ENCODE measurements at regions not wholly inside any gene's neighbourhood (a gene's known extent, or its start where the extent isn't known, plus 50 kb on each side); places are given as distances from the start of the nearest gene placed in this dataset.

DNA sequence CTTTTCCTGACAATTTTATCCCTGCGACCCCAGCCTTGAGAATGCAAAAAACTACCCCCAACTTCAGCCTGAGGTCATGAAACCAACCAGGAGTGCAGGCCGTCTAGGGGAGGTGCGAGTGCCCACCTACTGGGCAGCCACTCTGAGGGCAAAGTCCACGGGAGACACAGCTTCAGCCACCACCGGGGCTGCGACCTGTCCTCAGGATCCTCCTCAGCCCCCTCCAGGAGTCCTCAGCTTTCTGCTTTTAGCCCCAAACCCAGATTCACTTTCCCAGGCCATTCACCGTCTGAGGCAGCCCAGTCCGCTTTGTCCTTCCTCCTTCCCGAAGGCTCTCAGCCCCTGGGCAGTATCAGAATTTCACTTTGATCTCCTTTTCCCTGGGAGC lies 210.2 kb upstream of the TNP1 start:
- DNase-seq: no peak

GRCh38 chr2:217069263-217070042 lies 209.6 kb upstream of the TNP1 start:
- no peak for DNase-seq

- no peak for DNase-seq
Measured at GRCh38 chr2:217068677-217069250, 208.9 kb upstream of the TNP1 start.

DNA sequence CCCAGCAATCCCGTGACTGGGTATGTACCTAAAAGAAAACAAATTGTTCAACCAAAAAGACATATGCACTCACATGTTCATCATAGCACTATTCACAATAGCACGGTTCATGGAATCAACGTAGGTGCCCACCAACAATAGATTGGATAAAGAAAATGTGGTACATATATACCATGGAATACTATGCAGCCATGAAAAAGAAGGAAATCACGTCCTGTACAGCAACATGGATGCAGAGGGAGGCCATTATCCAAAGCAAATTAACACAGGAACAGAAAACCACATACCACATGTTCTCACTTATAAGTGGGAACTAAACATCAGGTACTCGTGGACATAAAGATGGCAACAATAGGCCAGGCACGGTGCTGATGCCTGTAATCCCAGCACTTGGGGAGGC lies 207.9 kb upstream of the TNP1 start:
- no peak for DNase-seq

- DNase-seq: no peak
Measured at GRCh38 chr2:217066510-217067270, 206.8 kb upstream of the TNP1 start.

GRCh38 chr2:217065695-217066405 lies 206.0 kb upstream of the TNP1 start:
- DNase-seq: no peak

DNA sequence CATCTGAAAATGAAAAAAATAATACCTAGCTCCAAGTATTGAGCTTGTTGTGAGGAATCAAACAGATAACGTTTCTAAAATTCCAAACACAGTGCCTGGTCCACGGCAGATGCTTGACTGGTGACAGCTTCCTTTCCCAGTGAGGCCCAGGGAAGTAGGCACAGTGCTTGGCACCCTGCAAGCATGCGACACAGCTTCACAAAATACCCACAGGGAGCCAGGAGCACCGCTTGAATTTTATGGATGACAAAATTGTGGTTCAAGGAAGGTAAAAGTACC lies 205.1 kb upstream of the TNP1 start:
- no peak for DNase-seq

GRCh38 chr2:217064234-217065011 lies 204.6 kb upstream of the TNP1 start:
- no peak for DNase-seq

GRCh38 chr2:217063238-217063755 lies 203.4 kb upstream of the TNP1 start:
- no peak for DNase-seq

GRCh38 chr2:217062768-217063167 lies 202.9 kb upstream of the TNP1 start:
- no peak for DNase-seq

DNA sequence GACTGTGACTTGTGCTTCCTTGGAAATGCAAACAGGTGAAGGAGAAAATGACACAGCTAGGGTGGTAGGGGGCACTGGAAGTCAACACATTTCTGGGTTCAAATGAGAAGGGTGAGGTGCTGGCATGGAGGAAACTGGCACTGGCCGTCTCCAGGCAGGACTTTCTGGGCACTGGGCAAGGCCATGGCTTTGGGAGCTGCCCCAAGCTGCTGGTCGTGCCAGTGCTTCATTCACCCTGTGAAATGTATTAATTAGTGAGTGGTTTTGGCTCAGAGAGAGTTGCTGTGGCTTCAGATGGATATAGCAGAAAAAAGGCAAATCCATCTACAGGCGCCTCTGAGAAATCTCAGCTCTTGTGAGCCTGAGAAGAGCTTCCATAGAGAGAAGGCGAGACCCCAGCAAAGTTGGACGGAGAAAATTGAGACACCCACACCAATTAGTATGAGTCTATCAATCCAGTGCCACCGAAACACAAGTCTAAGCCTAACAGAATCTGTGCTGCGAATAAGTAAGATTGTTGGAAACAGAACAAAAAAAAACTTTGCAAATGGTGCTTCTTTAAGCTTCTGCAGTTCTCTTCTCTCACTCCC lies 202.1 kb upstream of the TNP1 start:
- no peak for DNase-seq

DNA sequence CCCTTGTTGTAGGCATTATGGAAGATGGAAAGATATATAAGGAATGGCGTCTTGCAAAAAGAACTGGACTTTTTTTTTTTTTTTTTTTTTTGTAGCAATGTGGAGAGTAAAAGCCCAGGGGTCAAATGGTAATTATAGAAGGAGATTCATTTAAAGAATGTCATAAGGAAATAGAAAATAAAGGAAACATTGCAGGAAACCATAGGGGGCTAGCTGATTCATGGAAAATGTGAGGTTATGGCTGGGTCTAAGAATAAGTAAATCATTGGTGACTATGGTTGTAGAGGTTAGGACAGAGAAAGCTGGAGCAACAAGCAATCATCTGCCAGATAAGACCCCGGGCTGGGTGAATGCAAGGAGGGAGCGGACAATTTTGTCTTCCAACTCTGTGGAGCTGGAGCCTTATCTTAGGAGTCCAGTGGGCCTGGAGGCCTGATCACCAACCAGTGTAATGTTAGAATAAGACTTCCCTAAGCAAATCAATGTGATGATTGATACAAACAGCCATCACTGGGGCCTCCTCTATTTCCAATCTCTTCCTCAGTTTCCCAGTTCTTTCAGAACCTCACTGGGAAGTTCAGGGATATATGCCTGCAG lies 201.2 kb upstream of the TNP1 start:
- no peak for DNase-seq

DNA sequence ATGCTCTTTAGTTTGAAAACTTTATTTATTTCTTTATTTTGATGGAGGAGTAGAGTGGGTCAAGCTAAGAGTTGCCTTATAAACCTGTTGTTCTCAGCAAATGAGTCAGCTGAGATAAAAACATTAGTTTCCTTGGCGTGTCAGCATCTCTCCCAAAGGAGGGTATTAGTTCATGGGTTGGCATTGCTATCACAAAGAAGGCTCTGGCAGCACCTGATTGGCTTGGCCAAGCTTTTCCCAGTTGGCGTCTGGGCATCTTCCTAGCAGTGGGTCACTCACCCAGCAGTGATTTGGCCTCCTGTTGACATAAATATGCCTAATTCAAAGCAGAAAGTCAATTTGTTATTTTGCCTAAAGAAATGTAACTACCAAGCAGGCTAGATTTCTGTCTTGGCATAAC lies 200.7 kb upstream of the TNP1 start:
- no peak for DNase-seq

DNA sequence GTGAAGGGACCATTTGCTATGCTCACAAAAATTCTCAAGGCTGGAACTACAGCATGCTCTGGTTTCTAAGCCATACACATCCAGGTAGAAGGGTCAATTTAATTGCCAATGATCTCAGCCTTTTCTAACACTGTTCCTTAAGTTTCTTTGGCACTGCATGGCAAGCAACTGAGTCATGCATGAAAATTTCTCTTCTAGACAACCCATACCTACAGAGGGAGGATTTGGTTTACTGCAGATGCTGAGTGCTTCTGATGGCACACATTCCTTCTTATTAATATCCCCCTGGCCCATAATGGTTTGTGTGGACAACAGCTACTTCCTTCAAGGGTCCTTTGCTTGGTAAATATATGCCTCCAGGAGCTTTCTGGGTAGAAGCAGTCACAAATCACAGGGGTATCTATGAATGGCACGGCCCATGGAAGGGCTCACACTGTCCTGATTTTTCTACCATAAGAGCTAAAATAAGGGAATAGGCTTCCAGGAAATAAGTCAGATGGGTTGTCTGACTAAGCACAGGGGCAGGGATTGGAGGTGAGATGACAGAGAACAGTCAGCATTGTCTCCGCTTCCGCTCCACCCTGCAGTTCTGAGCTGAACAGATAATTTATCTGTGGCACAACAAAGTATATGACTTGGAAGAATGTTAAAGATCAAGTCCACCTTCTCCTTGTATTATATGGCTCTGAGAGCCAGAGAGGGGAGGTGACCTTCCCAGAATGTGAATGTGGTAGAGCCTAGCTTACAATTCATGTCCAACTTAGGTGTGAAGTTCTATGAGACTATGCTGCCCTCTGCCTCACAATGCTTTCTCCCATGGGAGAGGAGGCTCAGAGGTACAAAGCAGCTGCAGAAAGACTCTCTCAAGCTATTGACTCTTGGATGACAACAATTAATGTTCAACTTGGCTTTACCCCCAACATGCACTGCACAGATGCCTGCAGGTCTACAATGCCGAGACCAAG lies 199.2 kb upstream of the TNP1 start:
- DNase-seq: no peak

DNA sequence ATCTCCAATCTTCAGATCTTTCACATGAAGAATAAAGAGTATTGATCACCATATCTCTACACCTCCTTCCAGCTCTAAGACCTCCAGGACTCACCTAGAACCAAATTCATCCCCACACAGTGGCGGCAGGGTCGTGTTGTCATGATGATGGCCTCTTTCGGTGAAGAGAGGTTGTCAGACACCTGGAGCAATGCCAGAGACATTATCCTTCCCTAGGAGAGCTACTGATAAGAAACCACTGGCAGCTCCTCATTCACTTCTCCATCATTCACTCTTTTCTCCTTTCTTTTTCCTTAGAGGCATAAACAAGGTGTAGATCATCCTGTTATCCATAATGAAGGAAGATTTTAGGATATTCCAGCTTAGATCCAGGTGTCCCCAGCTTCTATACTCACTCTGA lies 197.9 kb upstream of the TNP1 start:
- DNase-seq: no peak

DNA sequence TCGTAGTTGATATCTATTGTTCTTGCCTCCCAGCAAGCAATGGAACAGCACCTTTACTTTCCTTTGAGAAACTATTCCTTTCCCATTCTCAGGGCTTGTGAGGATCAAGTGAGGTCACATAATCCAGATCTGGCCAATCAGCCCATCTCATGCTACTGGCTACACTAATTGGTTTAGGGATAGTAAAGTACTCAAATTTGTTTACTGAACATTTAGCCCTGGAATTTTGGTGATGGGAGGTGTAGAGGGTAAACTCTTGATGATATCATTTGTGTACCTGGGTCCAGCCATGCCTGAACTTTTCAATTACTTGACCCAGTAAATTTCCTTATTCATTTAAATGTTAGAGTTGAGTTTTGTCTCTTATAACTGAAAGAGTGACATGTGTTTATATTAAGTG lies 195.8 kb upstream of the TNP1 start:
- no peak for DNase-seq

DNA sequence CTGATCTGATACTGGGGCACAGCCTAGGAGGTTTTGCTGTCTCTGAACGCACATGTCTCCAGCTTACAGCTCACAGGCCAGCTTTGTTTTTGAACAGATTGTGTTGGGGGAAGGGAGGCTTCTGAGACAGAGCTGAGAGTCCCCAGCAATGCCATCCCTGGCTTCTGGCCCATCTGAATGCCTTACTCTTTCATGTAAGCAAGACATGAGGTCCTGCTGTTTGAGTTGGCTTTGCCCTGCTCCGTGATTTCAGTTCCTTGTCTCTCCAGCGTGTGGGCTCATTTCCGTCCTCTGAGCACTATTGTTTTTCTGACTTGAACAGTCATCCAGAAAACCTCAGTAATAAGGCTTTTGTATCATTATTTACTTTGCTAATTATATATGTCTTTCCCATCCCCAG lies 194.9 kb upstream of the TNP1 start:
- no peak for DNase-seq

DNA sequence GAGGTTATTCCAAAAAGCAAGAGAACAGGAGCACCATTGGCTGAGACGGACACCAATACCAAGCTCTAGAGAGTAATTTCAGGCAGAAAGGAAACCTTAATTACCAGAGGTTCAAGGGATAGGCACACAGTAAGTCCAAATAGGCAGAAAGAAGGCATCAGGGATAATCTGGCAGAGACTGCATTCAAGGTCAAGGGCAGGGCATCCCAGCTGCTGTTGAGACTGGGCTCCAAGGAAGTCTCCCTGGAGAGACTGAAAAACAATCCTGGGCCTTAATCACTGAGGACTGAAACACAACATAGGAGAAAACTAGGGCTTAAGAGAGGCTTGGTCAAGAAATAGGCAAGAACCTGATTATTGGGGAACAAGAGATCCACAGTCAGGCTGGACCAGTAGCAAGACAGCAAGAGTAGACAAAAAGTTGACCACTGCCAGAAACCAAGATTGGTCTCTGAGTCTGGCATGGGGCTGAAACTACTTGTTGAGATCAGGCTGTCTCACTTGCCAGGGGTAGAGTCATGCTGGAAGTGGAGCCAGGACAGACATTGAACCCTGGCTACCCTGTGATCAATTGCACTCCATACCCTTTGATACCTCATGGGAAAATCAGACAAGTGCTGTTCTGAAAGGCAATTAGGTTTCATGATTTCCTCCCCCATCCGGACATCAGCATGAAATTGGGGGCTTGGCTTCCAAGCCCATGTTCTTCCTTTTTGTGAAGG lies 193.2 kb upstream of the TNP1 start:
- no peak for DNase-seq

GRCh38 chr2:217051416-217051815 lies 191.6 kb upstream of the TNP1 start:
- DNase-seq: no peak

- DNase-seq: no peak
Measured at GRCh38 chr2:217049956-217050355, 190.1 kb upstream of the TNP1 start.
